IMR-90 (cell line): ENCODE measurements at regions not wholly inside any gene's neighbourhood (a gene's known extent, or its start where the extent isn't known, plus 50 kb on each side); places are given as distances from the start of the nearest gene placed in this dataset.

Source experiments
- CEBPB ChIP-seq: IDR thresholded peaks from 2 replicates; pipeline ENCODE4 v1.6.1; 2012; ENCODE audit warnings: low read depth, low read length, improper control_type of control experiment
- CTCF ChIP-seq: conservative IDR thresholded peaks from 2 replicates; pipeline ENCODE4 v1.5.1; 2012; ENCODE audit warnings: mild to moderate bottlenecking, low read depth, low read length, improper control_type of control experiment
- POLR2A ChIP-seq: IDR thresholded peaks from 2 replicates; pipeline ENCODE4 v1.6.1; 2012; ENCODE audit warnings: mild to moderate bottlenecking, low read depth, low read length

- TF ChIP-seq CTCF (no peak), CEBPB (no peak), POLR2A (no peak)
Observed at GRCh38 chr3:53998980-53999379, 107.3 kb upstream of the SELENOK start.
